HG03342 (cell line): ENCODE measurements at regions not wholly inside any gene's neighbourhood (a gene's known extent, or its start where the extent isn't known, plus 50 kb on each side); places are given as distances from the start of the nearest gene placed in this dataset.

Experiments
- ATAC-seq: cut with Tn5 transposase; IDR thresholded peaks from one replicate; pipeline ENCODE4 v1.9.1; 2021; ENCODE audit warnings: mild to moderate bottlenecking, moderate library complexity; ENCODE audit not compliant: unreplicated experiment

- ATAC-seq: no peak
Measured at GRCh38 chrX:45894864-45895645, 650.2 kb downstream of the ZNF674 start.

- no peak for ATAC-seq
Measured at GRCh38 chrX:45889471-45889870, 655.8 kb downstream of the ZNF674 start.

GRCh38 chrX:45888518-45888917, 656.7 kb downstream of the ZNF674 start:
- ATAC-seq: no peak

DNA sequence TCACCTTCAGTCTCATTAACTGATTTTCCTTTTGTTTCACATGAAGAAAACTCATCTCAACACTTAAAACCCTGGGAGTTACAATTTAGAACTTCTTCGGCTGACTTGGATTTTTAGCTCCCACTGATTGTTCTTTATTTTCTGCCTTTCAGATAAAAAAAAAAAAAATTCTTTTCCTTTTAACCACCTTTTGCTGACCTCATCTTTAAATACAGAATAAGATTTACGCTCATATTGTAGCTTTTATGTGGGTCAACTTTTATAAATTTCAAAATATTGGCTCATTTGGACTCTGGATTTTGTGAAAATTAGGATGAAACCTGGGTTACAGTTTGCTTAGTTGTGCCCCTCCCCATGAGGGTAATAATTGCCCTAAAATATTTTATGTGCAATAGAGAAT, 659.3 kb downstream of the ZNF674 start:
- no peak for ATAC-seq

DNA sequence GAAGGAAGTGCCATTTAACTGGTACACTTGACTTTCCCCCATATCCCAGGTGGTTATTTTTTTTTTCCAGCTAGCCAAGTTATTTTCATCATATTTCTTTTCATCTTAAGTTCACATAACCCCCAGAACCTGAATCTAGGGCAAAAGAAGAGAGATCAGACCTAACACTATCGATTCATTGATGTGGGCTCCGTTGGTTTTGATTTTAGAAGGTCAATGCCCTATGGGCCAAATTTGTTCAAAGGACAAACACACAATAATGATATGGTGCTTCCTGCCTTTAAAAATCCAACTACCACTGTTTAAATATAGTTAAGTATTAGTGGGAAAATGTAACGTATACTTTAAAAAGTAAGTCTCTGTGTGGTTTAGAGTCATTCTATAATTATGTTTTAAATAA, 665.7 kb downstream of the ZNF674 start:
- no peak for ATAC-seq

GRCh38 chrX:45876206-45876605, 669.0 kb downstream of the ZNF674 start:
- no peak for ATAC-seq

GRCh38 chrX:45873781-45874180, 671.4 kb downstream of the ZNF674 start:
- no peak for ATAC-seq

GRCh38 chrX:45872480-45872879, 671.8 kb upstream of the DIPK2B start:
- no peak for ATAC-seq

DNA sequence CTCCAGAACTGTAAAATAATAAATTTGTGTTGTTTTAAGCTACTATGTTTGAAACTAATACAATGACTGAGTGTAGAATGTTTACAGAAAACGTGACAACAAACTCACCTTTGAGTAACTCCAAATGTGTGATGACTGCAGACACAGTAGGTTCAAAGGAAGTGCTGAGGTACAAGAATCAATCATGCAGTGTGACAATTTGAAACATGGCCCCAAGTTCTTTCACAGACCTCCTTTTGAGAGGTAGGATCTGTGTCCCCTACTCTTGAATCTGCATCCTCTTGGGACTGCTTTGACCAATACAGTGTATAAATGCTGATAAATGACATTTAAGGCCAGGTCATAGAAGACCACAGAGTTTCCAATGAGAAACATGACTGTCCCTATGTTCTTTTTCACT, 667.7 kb upstream of the DIPK2B start:
- no peak for ATAC-seq

- no peak for ATAC-seq
Measured at GRCh38 chrX:45862801-45863200, 662.1 kb upstream of the DIPK2B start.

- no peak for ATAC-seq
Measured at GRCh38 chrX:45860450-45860849, 659.8 kb upstream of the DIPK2B start.

- ATAC-seq: no peak
Measured at GRCh38 chrX:45859407-45859806, 658.7 kb upstream of the DIPK2B start.

DNA sequence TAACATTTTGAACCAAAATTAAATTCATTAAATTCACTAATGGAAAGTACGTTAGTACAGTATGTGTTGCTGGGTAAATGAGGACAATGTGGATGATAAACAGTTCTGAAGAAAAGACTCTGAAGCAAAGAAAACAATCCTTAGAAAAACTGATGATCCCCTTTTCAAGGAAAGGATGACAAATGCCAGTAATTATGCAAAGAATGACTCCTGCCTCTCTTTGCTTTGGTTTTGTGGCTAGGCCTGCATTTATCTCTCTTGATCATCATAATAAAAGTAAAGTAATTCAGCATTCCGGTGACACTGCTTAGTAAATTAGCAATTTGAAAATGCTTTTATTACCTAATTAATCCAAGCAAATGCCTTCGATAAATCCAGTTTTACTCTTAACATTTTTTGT, 652.2 kb upstream of the DIPK2B start:
- no peak for ATAC-seq

DNA sequence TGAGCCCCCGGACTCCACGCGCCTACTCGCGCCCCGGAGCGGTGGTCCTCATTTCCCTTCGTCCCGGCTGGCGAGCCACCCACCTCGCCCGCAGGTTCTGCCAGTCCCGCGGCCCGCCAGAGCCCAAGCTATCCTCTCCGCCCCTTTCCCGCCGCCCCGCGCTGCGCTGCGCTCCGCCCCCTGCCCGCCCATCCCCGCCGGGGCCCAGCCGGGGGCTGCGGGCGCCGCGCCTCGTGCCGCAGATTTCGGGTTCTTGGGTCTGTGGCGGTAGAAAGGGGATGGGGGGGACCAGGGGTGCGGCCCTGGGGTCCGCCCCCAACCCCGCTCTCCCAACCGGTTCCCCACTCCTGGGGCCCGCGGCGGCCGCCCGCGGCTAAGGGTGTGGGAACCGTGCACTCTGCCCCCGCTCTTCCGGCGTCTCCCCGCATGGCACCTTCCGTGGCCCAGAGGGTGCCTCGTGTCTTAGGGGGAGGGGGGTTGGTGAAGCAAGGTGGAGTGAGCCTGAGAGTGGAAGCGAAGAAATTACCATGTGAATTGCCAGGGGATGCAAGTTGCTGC, 650.8 kb upstream of the DIPK2B start:
- no peak for ATAC-seq

DNA sequence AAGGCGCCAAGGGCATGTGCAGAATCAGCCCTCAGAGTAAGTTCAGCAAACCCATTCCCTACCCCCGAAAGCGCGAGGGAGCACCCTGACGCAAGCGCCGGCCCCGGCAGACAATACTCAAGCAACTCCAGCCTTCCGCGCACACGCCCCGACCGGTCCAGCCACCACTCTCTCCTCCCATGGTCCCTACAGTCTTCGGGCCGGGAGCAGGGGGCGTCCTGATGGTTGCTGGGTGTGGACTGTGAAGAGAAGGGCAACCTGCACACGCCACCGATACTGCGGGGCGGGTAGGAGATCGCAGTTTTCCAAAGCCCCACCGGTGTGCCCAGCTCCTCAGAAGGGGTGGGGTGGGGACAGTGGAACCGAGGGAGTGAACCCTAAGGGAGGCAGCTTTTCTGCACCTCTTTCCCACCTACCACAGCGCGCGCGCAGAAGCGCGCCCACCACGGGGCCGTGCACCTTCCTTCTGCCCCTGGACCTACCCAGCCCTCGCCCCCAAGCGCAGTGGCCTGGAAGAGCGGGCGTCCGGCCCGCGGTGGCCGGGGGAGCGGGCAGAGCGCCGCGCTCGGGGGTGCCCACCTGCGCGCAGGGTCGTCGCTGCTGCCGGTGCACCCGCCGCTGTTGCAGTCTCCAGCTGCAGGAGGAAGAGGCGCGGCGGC, 650.2 kb upstream of the DIPK2B start:
- no peak for ATAC-seq

GRCh38 chrX:45850197-45850774, 649.6 kb upstream of the DIPK2B start:
- ATAC-seq: no peak

GRCh38 chrX:45849261-45849862, 648.7 kb upstream of the DIPK2B start:
- ATAC-seq: no peak

GRCh38 chrX:45847961-45848360, 647.3 kb upstream of the DIPK2B start:
- ATAC-seq: no peak

- ATAC-seq: no peak
Measured at GRCh38 chrX:45846328-45846727, 645.7 kb upstream of the DIPK2B start.

- no peak for ATAC-seq
Measured at GRCh38 chrX:45845142-45845541, 644.5 kb upstream of the DIPK2B start.

GRCh38 chrX:45843518-45843917, 642.8 kb upstream of the DIPK2B start:
- no peak for ATAC-seq

DNA sequence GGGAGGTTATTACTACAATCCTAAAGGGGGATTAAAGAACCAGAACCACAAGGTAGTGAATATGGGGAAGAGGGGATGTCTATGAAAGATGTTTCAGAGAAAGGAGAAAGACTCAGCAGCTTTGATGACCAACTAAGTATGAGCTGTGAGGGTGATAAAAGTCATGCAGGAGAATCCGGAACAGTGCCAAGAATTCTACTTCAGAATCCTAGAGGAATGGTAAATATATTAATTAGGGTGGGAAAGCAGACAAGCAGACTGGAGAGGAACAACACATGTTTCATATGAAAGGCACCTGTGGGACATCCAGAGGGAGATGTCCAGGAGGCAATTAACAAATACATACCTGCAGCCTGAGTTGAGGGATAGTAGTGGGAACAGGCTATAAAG, 642.2 kb upstream of the DIPK2B start:
- ATAC-seq: no peak
